Mesenchymal stem cell (in vitro differentiated cells and primary cell): ENCODE measurements at regions not wholly inside any gene's neighbourhood (a gene's known extent, or its start where the extent isn't known, plus 50 kb on each side); places are given as distances from the start of the nearest gene placed in this dataset.
"Not testable (repeated sequence)": the region's sequence is repeated elsewhere in the genome, so short reads cannot be mapped to it uniquely, and the experiment has no call there.

ENCODE experiments used
- DNase-seq: peaks from one replicate; pipeline ENCODE4 v3.0.0-alpha.2; 2013
- H2AFZ ChIP-seq: one replicate; pipeline ENCODE4 v1.6.1; 2013; ENCODE audit warnings: low read depth, mild to moderate bottlenecking, control low read depth, inconsistent platforms, low read length, moderate library complexity
- H2AK5ac ChIP-seq: 2 replicates; pipeline ENCODE4 v1.6.1; 2013; ENCODE audit warnings: low read length, moderate library complexity, mild to moderate bottlenecking, inconsistent platforms; ENCODE audit not compliant: severe bottlenecking
- H2BK120ac ChIP-seq: one replicate; pipeline ENCODE4 v1.6.1; 2013; ENCODE audit warnings: low read depth, mild to moderate bottlenecking, inconsistent platforms, low read length, moderate library complexity
- H2BK12ac ChIP-seq, 2 experiments: one replicate each; pipeline ENCODE4 v1.6.1; 2013; ENCODE audit warnings: inconsistent platforms in 2 of 2, low read length in 2 of 2, mild to moderate bottlenecking in 2 of 2, moderate library complexity in 2 of 2, control low read depth in 1 of 2
- H2BK15ac ChIP-seq: one replicate; pipeline ENCODE4 v1.6.1; 2013; ENCODE audit warnings: mild to moderate bottlenecking, low read depth, inconsistent platforms; ENCODE audit not compliant: poor library complexity, severe bottlenecking
- H2BK5ac ChIP-seq: 2 replicates; pipeline ENCODE4 v1.6.1; 2013; ENCODE audit warnings: low read depth, mild to moderate bottlenecking, low read length, control low read depth, inconsistent platforms; ENCODE audit not compliant: poor library complexity, severe bottlenecking
- H3K14ac ChIP-seq, 2 experiments: one replicate each; pipeline ENCODE4 v1.6.1; 2013; ENCODE audit warnings: inconsistent platforms in 2 of 2, low read length in 2 of 2, control low read depth in 1 of 2, mild to moderate bottlenecking in 1 of 2, moderate library complexity in 1 of 2
- H3K18ac ChIP-seq, 2 experiments: one replicate each; pipeline ENCODE4 v1.6.1; 2013; ENCODE audit warnings: inconsistent platforms in 2 of 2, low read length in 2 of 2, control low read depth in 1 of 2, low read depth in 1 of 2, mild to moderate bottlenecking in 1 of 2
- H3K23ac ChIP-seq, 2 experiments: one replicate each; pipeline ENCODE4 v1.6.1; 2013; ENCODE audit warnings: inconsistent platforms in 2 of 2, low read length in 2 of 2, mild to moderate bottlenecking in 2 of 2, moderate library complexity in 2 of 2, control low read depth in 1 of 2
- H3K27ac ChIP-seq: 2 replicates; pipeline ENCODE4 v1.5.1; 2013; ENCODE audit warnings: mild to moderate bottlenecking, moderate library complexity, low read length, control low read depth, inconsistent platforms; ENCODE audit not compliant: poor library complexity, severe bottlenecking
- H3K27me3 ChIP-seq, 2 experiments: 2 replicates each; pipeline versions ENCODE4 v1.6.1 to v1.7.0; 2013; ENCODE audit warnings: low read length in 2 of 2, mild to moderate bottlenecking in 2 of 2, moderate library complexity in 2 of 2, control low read depth in 1 of 2, inconsistent platforms in 1 of 2; ENCODE audit not compliant: control insufficient read depth in 1 of 2, insufficient read depth in 1 of 2
- H3K36me3 ChIP-seq, 2 experiments: 2 replicates each; pipeline versions ENCODE4 v1.6.1 to v1.7.0; 2013; ENCODE audit warnings: low read length in 2 of 2, control low read depth in 1 of 2, inconsistent platforms in 1 of 2, low read depth in 1 of 2, mild to moderate bottlenecking in 1 of 2; ENCODE audit not compliant: insufficient read depth in 2 of 2, control insufficient read depth in 1 of 2
- H3K4ac ChIP-seq, 2 experiments: one replicate each; pipeline ENCODE4 v1.6.1; 2013; ENCODE audit warnings: inconsistent platforms in 2 of 2, low read length in 2 of 2, mild to moderate bottlenecking in 2 of 2, moderate library complexity in 2 of 2, control low read depth in 1 of 2, low read depth in 1 of 2
- H3K4me1 ChIP-seq: 2 replicates; pipeline ENCODE4 v1.6.1; 2013; ENCODE audit warnings: low read depth, low read length, control low read depth; ENCODE audit not compliant: control insufficient read depth, insufficient read depth
- H3K4me2 ChIP-seq: 2 replicates; pipeline ENCODE4 v1.6.1; 2013; ENCODE audit warnings: low read length, mild to moderate bottlenecking, inconsistent platforms; ENCODE audit not compliant: poor library complexity, severe bottlenecking
- H3K4me3 ChIP-seq, 2 experiments: 2 replicates each; pipeline versions ENCODE4 v1.5.1 to v1.7.0; 2013; ENCODE audit warnings: low read length in 2 of 2, mild to moderate bottlenecking in 2 of 2, control low read depth in 1 of 2, low read depth in 1 of 2; ENCODE audit not compliant: insufficient read depth in 1 of 2
- H3K79me1 ChIP-seq: replicated peaks from 2 replicates; pipeline ENCODE4 v1.6.1; 2013; ENCODE audit warnings: mild to moderate bottlenecking, control low read depth, low read length, inconsistent platforms; ENCODE audit not compliant: poor library complexity, severe bottlenecking
- H3K9ac ChIP-seq: 2 replicates; pipeline ENCODE4 v1.7.0; 2013; ENCODE audit warnings: mild to moderate bottlenecking, low read length, moderate library complexity
- H3K9me3 ChIP-seq: 2 replicates; pipeline ENCODE4 v1.7.0; 2013; ENCODE audit warnings: mild to moderate bottlenecking, low read length; ENCODE audit not compliant: control insufficient read depth
- H4K8ac ChIP-seq: one replicate; pipeline ENCODE4 v1.6.1; 2013; ENCODE audit warnings: inconsistent platforms, mild to moderate bottlenecking, low read length, moderate library complexity
- H4K91ac ChIP-seq: one replicate; pipeline ENCODE4 v1.6.1; 2013; ENCODE audit warnings: mild to moderate bottlenecking, low read length, inconsistent platforms
- WGBS: methylation state at CpG from one replicate; pipeline ENCODE4 v1.1.7; 2013; ENCODE audit warnings: mixed read lengths; 5-methylcytosine and 5-hydroxymethylcytosine counted together

- not testable (repeated sequence) for H3K79me1 ChIP-seq, H3K9ac ChIP-seq, H3K4ac ChIP-seq, H2BK15ac ChIP-seq, H4K91ac ChIP-seq, H4K8ac ChIP-seq, H3K4me3 ChIP-seq, H2BK12ac ChIP-seq, H3K27ac ChIP-seq, H3K36me3 ChIP-seq, H3K18ac ChIP-seq, H3K27me3 ChIP-seq, DNase-seq, H3K4me2 ChIP-seq, H3K23ac ChIP-seq, H2BK120ac ChIP-seq, H3K4me1 ChIP-seq, H2AK5ac ChIP-seq, H3K14ac ChIP-seq, H2AFZ ChIP-seq, H2BK5ac ChIP-seq, H3K9me3 ChIP-seq
- WGBS = no CpG with 5 or more reads among the region's 1 CpG
Measured at GRCh38 chr5:152102908-152103307, 178.3 kb upstream of the GLRA1 start.

- Histone ChIP-seq H2BK12ac (no peak overlapping the region), H3K9ac (no peak overlapping the region), H3K36me3 (no peaks in the 10 kb centered on the region), H2BK15ac (no peak overlapping the region), H3K27me3 (no peaks in the 10 kb centered on the region), H3K79me1 (no peaks in the 10 kb centered on the region), H3K4me1 (no peaks in the 10 kb centered on the region), H3K9me3 (no peaks in the 10 kb centered on the region), H4K91ac (no peak overlapping the region), H2BK120ac (no peak overlapping the region), H3K4ac (no peak overlapping the region), H3K4me2 (no peak overlapping the region), H3K14ac (no peak overlapping the region), H2AK5ac (no peak overlapping the region), H3K27ac (no peak overlapping the region), H3K4me3 (no peak overlapping the region), H3K23ac (no peak overlapping the region), H3K18ac (no peak overlapping the region), H2AFZ (no peak overlapping the region), H2BK5ac (no peak overlapping the region), H4K8ac (no peak overlapping the region)
- no peak for DNase-seq
- 54% methylated on average over 1 of the region's 3 CpGs for WGBS
Measured at GRCh38 chr5:152102057-152102456, 177.4 kb upstream of the GLRA1 start.

GRCh38 chr5:152100462-152100861 lies 175.8 kb upstream of the GLRA1 start:
- Histone ChIP-seq H4K91ac (no peak overlapping the region), H2BK12ac (no peak overlapping the region), H3K4ac (no peak overlapping the region), H2AFZ (no peak overlapping the region), H4K8ac (no peak overlapping the region), H3K27ac (no peak overlapping the region), H3K9me3 (no peaks in the 10 kb centered on the region), H2BK15ac (no peak overlapping the region), H3K79me1 (no peaks in the 10 kb centered on the region), H3K4me1 (no peaks in the 10 kb centered on the region), H3K27me3 (no peaks in the 10 kb centered on the region), H3K4me3 (no peak overlapping the region), H3K23ac (no peak overlapping the region), H2BK5ac (no peak overlapping the region), H3K18ac (no peak overlapping the region), H3K36me3 (no peaks in the 10 kb centered on the region), H3K9ac (no peak overlapping the region), H3K4me2 (no peak overlapping the region), H3K14ac (no peak overlapping the region), H2BK120ac (no peak overlapping the region), H2AK5ac (no peak overlapping the region)
- DNase-seq = no peak

GRCh38 chr5:152097128-152097527 lies 172.5 kb upstream of the GLRA1 start:
- no peak overlapping the region for H2BK15ac ChIP-seq
- 35% methylated on average over 1 of the region's 1 CpG for WGBS
- H3K9me3 ChIP-seq = no peaks in the 10 kb centered on the region
- H3K27me3 ChIP-seq = no peaks in the 10 kb centered on the region
- H3K4me1 ChIP-seq = no peaks in the 10 kb centered on the region
- no peak overlapping the region for H4K8ac ChIP-seq
- no peaks in the 10 kb centered on the region for H3K79me1 ChIP-seq
- H3K27ac ChIP-seq = no peak overlapping the region
- H3K4me3 ChIP-seq = no peak overlapping the region
- no peak overlapping the region for H2AK5ac ChIP-seq
- H3K36me3 ChIP-seq = no peaks in the 10 kb centered on the region
- H3K4me2 ChIP-seq = no peak overlapping the region
- H2BK12ac ChIP-seq = no peak overlapping the region
- H2AFZ ChIP-seq = no peak overlapping the region
- no peak for DNase-seq
- no peak overlapping the region for H3K9ac ChIP-seq
- no peak overlapping the region for H4K91ac ChIP-seq
- no peak overlapping the region for H3K14ac ChIP-seq
- H3K23ac ChIP-seq = no peak overlapping the region
- no peak overlapping the region for H3K4ac ChIP-seq
- no peak overlapping the region for H2BK120ac ChIP-seq
- no peak overlapping the region for H2BK5ac ChIP-seq
- H3K18ac ChIP-seq = no peak overlapping the region
